Fibroblast of skin of left quadriceps (primary cell): ENCODE measurements at regions not wholly inside any gene's neighbourhood (a gene's known extent, or its start where the extent isn't known, plus 50 kb on each side); places are given as distances from the start of the nearest gene placed in this dataset.

Experiments
- DNase-seq, 2 experiments: peaks; one replicate each; pipeline ENCODE4 v3.0.0-alpha.2; 2013; ENCODE audit warnings: low read depth in 2 of 2

DNA sequence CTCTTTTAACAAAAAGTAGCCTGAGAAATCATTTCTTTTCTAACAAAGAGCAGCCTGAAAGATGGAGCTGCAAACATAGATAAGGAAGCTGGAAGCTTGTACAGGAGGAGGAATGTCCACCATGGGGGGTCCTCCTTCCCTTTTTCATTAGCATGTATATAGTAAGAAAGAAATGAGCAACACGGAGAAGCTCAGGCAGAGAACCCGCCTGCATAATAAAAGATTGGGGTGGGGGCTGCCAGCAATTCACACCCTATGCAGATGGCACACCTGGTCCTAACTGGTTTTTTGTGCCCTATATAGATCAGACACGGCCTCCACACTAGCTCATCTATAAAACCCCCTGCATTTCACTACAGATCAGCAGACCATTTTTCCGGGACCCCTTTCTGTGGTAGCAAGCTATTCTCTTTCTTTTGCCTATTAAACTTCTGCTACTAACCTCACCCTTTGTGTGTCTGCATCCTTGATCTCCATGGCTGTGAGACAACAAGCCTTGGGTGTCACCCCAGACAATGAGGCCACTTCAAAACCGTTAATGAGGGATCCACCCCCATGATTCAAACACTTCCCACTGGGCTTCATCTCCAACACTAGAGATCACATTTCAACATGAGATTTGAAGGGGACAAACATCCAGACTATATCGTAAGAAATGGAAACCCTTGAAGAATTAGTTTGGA is 167.5 kb upstream of the FREM2 start:
- DNase-seq, result no peak

DNA sequence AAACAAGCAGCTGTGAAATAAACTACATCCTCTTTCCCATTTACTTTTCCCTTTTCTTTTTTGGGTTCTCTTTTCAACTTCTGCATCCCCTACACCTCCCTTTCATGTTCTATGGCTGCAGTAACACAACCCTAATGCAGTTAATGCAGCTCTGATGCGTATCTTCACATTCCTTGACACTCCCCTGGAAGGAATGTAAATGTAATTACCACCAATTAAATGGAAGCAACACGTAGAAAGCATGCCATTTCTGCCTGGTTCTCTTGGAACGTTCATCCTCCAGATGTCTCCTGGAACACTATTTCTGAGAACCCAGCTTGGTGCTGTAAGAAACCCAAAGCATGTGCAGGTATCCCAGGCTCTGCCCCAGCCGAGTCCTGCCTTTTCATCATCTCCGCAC is 166.8 kb upstream of the FREM2 start:
- no peak for DNase-seq

DNA sequence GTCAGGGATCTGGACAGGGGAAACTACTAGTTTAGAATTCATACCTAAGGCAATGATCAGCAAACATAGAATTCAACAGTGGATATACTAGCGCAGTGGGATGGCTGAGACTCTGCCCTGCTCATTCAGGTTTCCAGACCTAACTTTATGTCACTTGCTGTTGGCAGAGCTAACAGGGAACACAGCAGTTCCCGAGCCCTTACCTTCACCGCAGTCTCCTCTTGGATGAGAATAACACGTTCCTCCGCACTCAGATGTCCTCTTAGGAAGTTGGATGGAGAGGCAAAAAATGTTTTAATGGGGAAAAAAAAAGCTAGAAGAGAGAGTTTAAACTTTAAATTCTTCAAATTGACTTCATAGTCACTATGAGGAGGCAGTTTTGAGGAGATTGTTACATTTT is 159.7 kb upstream of the FREM2 start:
- DNase-seq, result no peak

DNA sequence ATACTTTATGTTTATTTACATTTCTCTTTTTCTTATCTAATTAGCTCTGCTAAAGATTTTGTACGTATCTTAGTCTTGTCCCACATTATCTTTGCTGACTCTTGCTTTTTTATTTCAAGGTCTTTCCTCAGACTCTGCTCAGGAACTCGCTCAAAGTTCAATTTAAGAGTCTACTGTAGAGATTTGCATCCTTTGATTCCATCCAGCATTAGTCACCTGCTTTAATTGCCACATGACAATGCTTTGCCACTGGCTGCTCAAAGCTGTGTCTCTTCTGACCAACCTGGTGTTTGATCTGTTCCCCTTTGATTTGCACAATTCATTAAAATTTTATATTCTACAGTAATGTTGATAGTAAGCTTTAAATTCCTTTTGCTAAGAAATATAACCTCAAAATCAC is 157.9 kb upstream of the FREM2 start:
- DNase-seq, result no peak

DNA sequence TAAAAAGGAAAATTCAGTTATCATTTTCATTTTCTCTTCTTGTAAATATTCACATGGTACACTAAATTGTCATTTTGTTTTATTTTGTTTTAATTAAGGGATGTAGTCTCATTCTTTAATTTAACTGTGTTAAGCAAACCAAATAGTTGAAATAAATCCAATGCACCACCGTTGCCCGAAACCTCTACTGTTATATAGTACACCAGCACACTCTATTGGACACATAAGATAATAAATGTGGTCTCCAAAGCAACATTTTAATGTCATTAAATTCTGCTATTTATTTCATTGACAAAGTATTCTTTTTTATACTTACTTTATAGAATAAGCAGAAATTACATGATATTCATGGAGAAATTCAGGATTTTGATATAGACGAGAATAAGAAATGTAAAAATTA is 156.4 kb upstream of the FREM2 start:
- DNase-seq, result peak; percentile 27 to 32

DNA sequence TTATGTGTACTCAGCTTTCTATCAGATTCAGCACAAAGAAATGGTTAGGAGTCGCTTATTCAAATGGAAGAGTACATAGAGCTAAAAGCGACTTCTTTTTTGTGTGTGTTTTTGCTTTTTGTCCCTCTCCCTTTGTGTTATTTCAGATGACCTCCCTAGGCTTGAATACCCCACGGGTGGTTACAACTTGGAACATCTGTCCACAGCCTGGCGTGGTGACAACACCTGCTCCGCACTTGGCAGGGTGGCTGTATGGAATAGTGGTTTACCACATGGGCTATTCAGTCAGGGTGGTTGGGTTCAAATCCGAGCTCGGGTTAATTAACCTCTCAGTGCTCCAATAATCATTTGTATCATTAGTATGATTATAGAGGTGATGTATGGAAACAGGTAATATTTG is 151.6 kb upstream of the FREM2 start:
- no peak for DNase-seq

DNA sequence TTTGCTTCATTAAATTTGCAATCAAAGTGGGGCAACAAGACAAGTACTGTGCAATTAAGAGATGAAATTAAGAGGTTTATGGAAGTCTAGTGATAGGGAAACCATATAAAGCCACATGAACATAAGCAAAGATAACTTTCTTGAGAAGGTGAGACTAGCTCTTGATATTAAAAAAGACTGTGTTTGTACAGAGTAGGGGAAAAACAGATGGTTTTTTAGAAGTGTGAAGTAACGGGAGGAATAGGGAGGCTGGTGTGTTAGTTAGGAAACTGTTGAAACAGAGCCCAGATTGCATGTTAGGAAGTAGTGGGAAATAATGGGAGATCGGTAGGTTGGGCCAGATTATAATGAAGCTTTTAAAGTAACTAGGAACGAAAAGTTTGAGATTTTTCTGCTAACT is 149.8 kb upstream of the FREM2 start:
- no peak for DNase-seq

- DNase-seq, result no peak
Observed at GRCh38 chr13:38538422-38538821, 148.5 kb upstream of the FREM2 start.

DNA sequence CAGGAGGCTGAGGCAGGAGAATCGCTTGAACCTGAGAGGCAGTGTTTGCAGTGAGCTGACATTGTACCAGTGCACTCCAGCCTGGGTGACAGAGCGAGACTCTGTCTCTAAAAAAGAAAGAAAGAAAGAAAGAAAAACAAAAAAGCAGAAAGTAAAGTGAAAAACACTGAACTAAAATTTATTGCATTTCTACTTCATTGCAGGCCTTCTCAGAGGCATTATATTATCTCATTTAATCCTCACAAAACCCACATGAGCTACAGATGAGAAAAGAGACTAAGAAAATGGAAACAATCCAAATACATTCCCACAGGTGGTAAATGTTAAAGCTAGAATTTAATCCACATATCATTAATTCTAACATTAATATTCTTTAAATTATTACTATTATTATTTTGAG is 147.2 kb upstream of the FREM2 start:
- no peak for DNase-seq

GRCh38 chr13:38542601-38543000 is 144.3 kb upstream of the FREM2 start:
- no peak for DNase-seq

- no peak for DNase-seq
Observed at GRCh38 chr13:38543561-38543960, 143.3 kb upstream of the FREM2 start.

GRCh38 chr13:38563739-38564138 is 123.1 kb upstream of the FREM2 start:
- no peak for DNase-seq

- DNase-seq, result no peak
Observed at GRCh38 chr13:38564256-38565150, 122.4 kb upstream of the FREM2 start.

- no peak for DNase-seq
Observed at GRCh38 chr13:38566023-38566422, 120.9 kb upstream of the FREM2 start.

DNA sequence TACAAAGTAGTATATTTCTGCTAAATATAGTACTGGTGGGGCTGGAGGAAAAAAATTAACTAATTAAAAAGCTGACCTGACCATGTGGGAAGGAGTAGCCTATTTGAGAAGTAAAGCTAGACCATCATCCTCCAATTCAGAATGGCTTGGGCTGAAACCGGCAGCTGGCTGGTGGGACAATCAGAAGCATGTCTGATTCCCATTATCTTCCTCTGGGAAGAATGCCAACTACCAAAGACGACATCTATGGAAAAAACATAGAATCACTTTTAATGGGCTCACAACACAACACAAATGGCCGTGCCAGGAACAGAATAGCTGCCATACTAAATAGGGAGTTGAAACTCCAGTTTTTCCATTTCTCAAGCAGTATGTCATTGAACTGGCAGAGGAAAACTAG is 120.4 kb upstream of the FREM2 start:
- no peak for DNase-seq

DNA sequence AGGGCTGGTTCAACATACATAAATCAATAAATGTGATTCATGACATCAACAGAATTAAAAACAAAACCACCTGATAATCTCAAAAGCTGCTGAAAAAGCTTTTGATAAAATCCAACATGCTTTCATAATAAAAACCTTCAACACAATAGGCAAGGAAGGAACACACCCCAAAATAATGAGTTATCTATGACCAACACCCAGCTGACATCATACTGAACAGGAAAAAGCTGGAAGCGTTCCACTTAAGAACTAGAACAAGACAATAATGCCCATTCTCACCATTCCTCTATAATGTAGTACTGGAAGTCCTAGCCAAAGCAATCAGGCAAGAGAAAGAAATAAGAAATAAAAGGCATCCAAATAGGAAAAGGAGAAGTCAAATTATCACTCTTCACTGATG is 116.2 kb upstream of the FREM2 start:
- DNase-seq, result no peak

DNA sequence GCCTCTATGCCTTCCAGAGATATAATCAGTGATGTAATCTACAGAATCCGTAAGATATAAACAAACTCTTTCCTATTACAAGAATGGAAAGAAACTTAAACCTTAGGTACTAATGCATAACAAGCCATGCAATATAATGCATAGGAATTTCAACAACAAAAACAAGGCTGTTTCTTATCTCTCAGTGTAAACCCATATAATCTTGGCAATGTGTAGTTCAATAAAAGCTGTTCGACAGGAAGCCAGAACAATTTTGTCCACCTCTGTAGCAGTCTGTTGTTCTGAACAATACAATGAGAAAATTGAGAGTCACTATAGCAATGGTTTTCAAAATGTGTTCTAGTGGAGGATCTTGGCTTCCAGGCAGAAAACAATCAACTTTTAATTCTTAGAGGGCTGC is 111.5 kb upstream of the FREM2 start:
- DNase-seq, result no peak

GRCh38 chr13:38577048-38577447 is 109.8 kb upstream of the FREM2 start:
- DNase-seq, result no peak

DNA sequence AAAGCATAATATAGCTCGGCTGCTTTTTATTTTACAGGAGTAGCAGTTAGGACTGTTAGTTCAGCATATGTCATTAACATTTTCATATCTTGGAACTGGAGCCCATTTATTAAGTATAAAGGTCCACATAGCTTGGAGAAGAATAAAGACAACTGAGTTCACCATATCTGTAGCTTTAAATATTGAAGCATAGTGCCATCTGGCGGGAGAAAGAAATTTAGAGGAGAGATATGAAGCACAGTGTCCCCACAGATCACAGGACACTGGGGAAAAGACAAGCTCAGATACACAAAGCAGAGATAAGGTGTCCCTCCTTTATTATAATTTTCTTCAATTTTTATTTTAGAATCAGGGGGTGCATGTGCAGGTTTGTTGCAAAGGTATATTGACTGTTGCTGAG is 104.7 kb upstream of the FREM2 start:
- DNase-seq, result peak; percentile 12 to 15

- no peak for DNase-seq
Observed at GRCh38 chr13:38590230-38590629, 96.6 kb upstream of the FREM2 start.

GRCh38 chr13:38590796-38591507 is 95.9 kb upstream of the FREM2 start:
- DNase-seq, result no peak

DNA sequence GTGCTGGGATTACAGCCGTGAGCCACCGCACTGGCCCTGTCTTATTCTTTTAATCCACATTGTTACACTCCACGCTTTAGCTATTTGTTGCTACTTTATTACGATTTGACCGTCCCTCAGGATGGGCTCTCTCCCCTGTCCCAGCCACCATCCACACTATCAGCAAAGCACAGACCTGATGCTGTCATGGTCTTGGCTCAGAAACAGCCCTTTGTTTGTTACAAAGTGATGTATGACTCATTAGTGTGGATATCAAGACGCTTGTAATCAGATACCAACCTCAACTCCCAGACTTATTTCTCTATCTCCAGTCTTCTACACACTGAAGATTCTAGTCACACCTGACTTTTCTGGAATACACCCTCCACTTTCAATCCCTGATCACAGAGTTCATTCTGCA is 84.6 kb upstream of the FREM2 start:
- no peak for DNase-seq
